Calu3 (cell line): ENCODE measurements at regions not wholly inside any gene's neighbourhood (a gene's known extent, or its start where the extent isn't known, plus 50 kb on each side); places are given as distances from the start of the nearest gene placed in this dataset.
"Not testable (repeated sequence)": the region's sequence is repeated elsewhere in the genome, so short reads cannot be mapped to it uniquely, and the experiment has no call there.

Source experiments
- BruUV-seq: library from RNA; stranded (reverse); fragments of 400-500 nt; replicated peaks from 2 replicates; lab custom pipeline; 2021; lab: Mats Ljungman, UMichigan
- CTCF ChIA-PET: fragments of 300-600 bp; sonication (Branson Sonifier 250); formaldehyde crosslinking; loops from one replicate; lab custom pipeline; 2022; ENCODE audit warnings: antibody characterized with exemption; lab: Charles Lee
- DNase-seq: peaks from one replicate; pipeline ENCODE4 v3.0.0; 2022
- H3K27ac Mint-ChIP-seq: one replicate; pipeline ENCODE4 v1.8.0; 2022; ENCODE audit warnings: mixed read lengths; ENCODE audit not compliant: unreplicated experiment
- H3K27me3 Mint-ChIP-seq: one replicate; pipeline ENCODE4 v1.8.0; 2022; ENCODE audit warnings: mixed read lengths; ENCODE audit not compliant: unreplicated experiment
- H3K36me3 Mint-ChIP-seq: one replicate; pipeline ENCODE4 v1.8.0; 2022; ENCODE audit warnings: mild to moderate bottlenecking, moderate library complexity, mixed read lengths; ENCODE audit not compliant: insufficient read depth, unreplicated experiment
- H3K4me1 Mint-ChIP-seq: one replicate; pipeline ENCODE4 v1.8.0; 2022; ENCODE audit warnings: mild to moderate bottlenecking, low read depth, mixed read lengths; ENCODE audit not compliant: unreplicated experiment
- H3K4me3 Mint-ChIP-seq: one replicate; pipeline ENCODE4 v1.8.0; 2022; ENCODE audit warnings: mild to moderate bottlenecking, low read depth, moderate library complexity, mixed read lengths; ENCODE audit not compliant: unreplicated experiment
- H3K9me3 Mint-ChIP-seq: one replicate; pipeline ENCODE4 v1.8.0; 2022; ENCODE audit warnings: low read depth, mixed read lengths; ENCODE audit not compliant: unreplicated experiment
- intact Hi-C: fragments of 100-400 bp; cut with micrococcal nuclease; formaldehyde crosslinking; loops from one replicate; pipeline ENCODE4 v1.10.0; 2022; ENCODE audit not compliant: unreplicated experiment
- TF ChIP-seq, protein P1 (sequence below): fragments of 200-600 bp; IDR thresholded peaks from one replicate; pipeline ENCODE4 v1.8.0; 2022; ENCODE audit warnings: antibody characterized with exemption; ENCODE audit not compliant: unreplicated experiment

DNA sequence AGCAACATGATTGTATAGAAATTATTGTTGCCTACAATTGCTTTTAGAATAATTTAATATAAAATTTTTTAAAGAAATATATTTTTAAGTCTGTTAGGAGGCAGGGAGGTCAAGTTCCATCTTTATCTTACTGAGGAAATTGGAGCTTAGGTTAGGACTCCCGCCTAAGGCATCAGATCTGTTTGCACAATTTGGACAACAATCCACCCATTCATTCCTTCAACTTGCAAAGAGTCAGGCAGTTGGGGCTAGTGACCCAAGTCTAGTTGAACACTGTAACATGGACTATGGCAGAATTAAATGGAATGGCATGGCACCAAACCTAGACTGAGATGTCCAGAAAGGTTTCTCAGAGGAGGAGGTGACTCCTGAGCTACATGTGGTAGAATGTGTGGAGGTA, 149.4 kb upstream of the SETMAR start:
- H3K9me3 Mint-ChIP-seq, result peaks cover 6% of the 10 kb centered on the region

DNA sequence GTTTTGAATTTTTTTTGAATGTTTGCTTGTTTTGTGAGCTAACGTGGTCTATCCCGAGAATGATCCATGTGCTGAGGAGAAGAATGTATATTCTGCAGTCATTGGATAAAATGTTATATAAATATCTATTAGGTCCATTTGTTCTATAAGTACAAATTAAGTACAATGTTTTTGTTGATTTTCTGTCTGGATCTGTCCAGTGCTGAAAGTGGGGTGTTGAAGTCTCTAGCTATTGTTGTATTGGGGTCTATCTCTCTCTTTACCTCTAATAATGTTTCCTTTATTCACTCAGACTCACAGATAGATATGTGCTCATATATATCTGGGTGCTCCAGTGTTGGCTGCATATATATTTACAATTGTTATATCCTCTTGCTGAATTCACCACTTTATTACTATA, 144.8 kb upstream of the SETMAR start:
- no peak overlapping the region for H3K27ac Mint-ChIP-seq
- TF ChIP-seq, protein P1, sequence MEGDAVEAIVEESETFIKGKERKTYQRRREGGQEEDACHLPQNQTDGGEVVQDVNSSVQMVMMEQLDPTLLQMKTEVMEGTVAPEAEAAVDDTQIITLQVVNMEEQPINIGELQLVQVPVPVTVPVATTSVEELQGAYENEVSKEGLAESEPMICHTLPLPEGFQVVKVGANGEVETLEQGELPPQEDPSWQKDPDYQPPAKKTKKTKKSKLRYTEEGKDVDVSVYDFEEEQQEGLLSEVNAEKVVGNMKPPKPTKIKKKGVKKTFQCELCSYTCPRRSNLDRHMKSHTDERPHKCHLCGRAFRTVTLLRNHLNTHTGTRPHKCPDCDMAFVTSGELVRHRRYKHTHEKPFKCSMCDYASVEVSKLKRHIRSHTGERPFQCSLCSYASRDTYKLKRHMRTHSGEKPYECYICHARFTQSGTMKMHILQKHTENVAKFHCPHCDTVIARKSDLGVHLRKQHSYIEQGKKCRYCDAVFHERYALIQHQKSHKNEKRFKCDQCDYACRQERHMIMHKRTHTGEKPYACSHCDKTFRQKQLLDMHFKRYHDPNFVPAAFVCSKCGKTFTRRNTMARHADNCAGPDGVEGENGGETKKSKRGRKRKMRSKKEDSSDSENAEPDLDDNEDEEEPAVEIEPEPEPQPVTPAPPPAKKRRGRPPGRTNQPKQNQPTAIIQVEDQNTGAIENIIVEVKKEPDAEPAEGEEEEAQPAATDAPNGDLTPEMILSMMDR, result no peak
- CTCF ChIA-PET, result no interaction called here
- peaks cover 12% of the 10 kb centered on the region for H3K9me3 Mint-ChIP-seq
- no peaks in the 10 kb centered on the region for H3K36me3 Mint-ChIP-seq
- BruUV-seq, result no TSS peak
- DNase-seq, result no peak
- intact Hi-C loops, result no loop called here
- H3K27me3 Mint-ChIP-seq, result no peaks in the 10 kb centered on the region
- no peak overlapping the region for H3K4me3 Mint-ChIP-seq
- H3K4me1 Mint-ChIP-seq, result no peaks in the 10 kb centered on the region

More for the DNA sequence above, 149.4 kb upstream of the SETMAR start:
- H3K36me3 Mint-ChIP-seq, result no peaks in the 10 kb centered on the region
- CTCF ChIA-PET, result no interaction called here
- no peak overlapping the region for H3K4me3 Mint-ChIP-seq
- no peaks in the 10 kb centered on the region for H3K27me3 Mint-ChIP-seq
- H3K27ac Mint-ChIP-seq, result no peak overlapping the region
- no peaks in the 10 kb centered on the region for H3K4me1 Mint-ChIP-seq
- no TSS peak for BruUV-seq
- DNase-seq, result no peak
- intact Hi-C loops, result no loop called here
- TF ChIP-seq, protein P1, result no peak

DNA sequence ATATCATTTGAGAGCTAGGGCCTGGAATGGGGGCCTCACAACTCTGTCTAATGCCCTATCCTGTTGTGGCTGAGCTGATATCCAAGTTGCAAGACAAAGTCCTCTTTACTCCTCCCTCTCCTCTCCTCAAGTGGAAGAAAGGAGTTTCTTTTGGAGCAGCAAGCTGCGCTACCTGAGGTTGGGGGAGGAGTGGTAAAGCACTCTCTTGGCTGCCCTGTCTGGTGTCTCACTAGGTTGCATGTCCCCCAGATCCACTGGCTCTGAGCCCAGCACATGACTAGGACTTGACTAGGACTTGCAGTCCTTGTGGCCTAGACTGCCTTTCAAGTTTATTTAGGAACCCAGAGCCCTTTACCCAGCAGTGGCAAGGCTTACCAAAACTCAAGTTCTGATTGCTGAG, 141.1 kb upstream of the SETMAR start:
- DNase-seq, result no peak
- H3K9me3 Mint-ChIP-seq, result peaks cover 12% of the 10 kb centered on the region
- BruUV-seq, result no TSS peak
- H3K36me3 Mint-ChIP-seq, result no peaks in the 10 kb centered on the region
- TF ChIP-seq, protein P1, result no peak
- H3K27ac Mint-ChIP-seq, result no peak overlapping the region
- CTCF ChIA-PET, result no interaction called here
- H3K4me1 Mint-ChIP-seq, result no peaks in the 10 kb centered on the region
- H3K27me3 Mint-ChIP-seq, result no peaks in the 10 kb centered on the region
- intact Hi-C loops, result no loop called here
- H3K4me3 Mint-ChIP-seq, result no peak overlapping the region

DNA sequence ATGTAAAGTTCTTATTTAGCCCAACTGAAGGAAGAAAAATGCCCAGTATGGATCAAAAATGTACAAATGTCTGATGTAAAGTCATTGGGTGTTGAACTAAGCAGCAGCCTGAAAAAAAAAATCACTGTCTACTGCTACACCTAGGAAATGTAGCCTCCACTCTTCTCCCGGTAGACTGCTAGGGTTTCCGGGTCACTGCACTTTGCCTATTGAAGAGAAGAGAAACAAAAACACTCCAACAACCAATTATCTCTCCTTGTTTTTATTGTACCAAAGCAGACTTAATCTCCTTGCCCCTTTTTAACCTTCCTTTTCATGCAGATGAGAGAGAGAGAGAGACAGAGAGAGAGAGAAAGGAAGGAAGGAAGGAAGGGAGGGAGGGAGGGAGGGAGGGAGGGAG, 140.2 kb upstream of the SETMAR start:
- no peak for DNase-seq
- Mint-ChIP-seq H3K36me3 (no peaks in the 10 kb centered on the region), H3K4me1 (no peaks in the 10 kb centered on the region), H3K4me3 (no peak overlapping the region), H3K27me3 (no peaks in the 10 kb centered on the region), H3K9me3 (peaks cover 7% of the 10 kb centered on the region), H3K27ac (no peak overlapping the region)
- TF ChIP-seq, protein P1, result no peak
- intact Hi-C loops, result no loop called here
- BruUV-seq, result no TSS peak
- CTCF ChIA-PET, result no interaction called here

DNA sequence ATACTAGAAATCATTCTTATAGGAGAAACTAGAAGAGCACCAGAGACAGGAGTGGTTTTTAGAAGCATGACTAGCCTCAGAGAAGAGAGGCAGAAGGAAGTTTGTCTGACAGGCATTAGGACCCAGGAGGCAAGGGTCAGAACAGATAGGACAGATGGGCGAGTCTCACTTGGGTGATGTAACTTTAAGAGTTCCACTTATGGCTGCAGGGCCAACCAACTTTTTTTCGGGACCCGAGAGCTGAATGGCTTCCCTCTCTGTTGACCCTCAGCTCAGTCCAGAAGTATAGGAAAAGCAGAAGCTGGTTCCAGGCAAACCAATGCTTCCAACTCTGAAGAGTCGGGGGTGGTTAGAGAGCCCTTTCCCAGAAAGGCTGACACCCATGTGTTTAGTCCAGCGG, 136.6 kb upstream of the SETMAR start:
- no peak for DNase-seq
- no peaks in the 10 kb centered on the region for H3K36me3 Mint-ChIP-seq
- BruUV-seq, result no TSS peak
- CTCF ChIA-PET, result no interaction called here
- TF ChIP-seq, protein P1, result no peak
- no peaks in the 10 kb centered on the region for H3K27me3 Mint-ChIP-seq
- intact Hi-C loops, result no loop called here
- H3K4me3 Mint-ChIP-seq, result no peak overlapping the region
- no peaks in the 10 kb centered on the region for H3K9me3 Mint-ChIP-seq
- no peak overlapping the region for H3K27ac Mint-ChIP-seq
- H3K4me1 Mint-ChIP-seq, result no peaks in the 10 kb centered on the region

DNA sequence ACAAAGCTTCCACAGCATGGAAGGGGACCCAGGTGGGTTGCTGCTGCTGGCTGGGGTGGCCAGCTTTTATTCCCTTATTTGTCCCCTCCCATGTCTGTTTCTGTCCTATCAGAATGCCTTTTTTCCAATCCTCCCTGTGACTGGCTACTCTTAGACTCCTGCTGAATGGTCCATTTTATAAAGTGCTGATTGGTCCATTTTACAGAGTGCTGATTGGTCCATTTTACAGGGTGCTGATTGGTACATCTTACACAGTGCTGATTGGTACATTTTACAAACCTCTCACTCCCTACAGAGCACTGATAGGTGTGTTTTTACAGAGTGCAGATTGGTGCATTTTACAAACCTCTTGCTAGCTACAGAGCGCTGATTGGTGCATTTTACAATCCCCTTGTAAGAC, 135.9 kb upstream of the SETMAR start:
- BruUV-seq, H3K4me3 Mint-ChIP-seq, DNase-seq, H3K4me1 Mint-ChIP-seq, H3K27ac Mint-ChIP-seq, H3K27me3 Mint-ChIP-seq, CTCF ChIA-PET, intact Hi-C loops, H3K9me3 Mint-ChIP-seq, H3K36me3 Mint-ChIP-seq: not testable (repeated sequence)
